ENCODE measurements at regions not wholly inside any gene's neighbourhood (a gene's known extent, or its start where the extent isn't known, plus 50 kb on each side); places are given as distances from the start of the nearest gene placed in this dataset.

- TF ChIP-seq CTCF (IDR thresholded peaks at IDR 0.05) = no peak
- no peak for TF ChIP-seq POLR2A (IDR thresholded peaks at IDR 0.05)
Observed at GRCh38 chr3:13689373-13690260, 140.7 kb downstream of the FBLN2 start.
